ENCODE measurements at regions not wholly inside any gene's neighbourhood (a gene's known extent, or its start where the extent isn't known, plus 50 kb on each side); places are given as distances from the start of the nearest gene placed in this dataset.

- intact Hi-C loops (cut with DNase I) = no loop called here
- DNase-seq = peak in 1 of 10 donors; percentile 65
These were observed 103.8 kb upstream of the MED13L start for GRCh38 chr12:116381240-116381743.

GRCh38 chr12:116381744-116382685 lies 104.5 kb upstream of the MED13L start:
- intact Hi-C loops (cut with DNase I) = no loop called here
- peak in 1 of 10 donors; percentile 29 for DNase-seq

- intact Hi-C loops (cut with DNase I) = no loop called here
- peak in 1 of 10 donors; percentile 22 for DNase-seq
These were observed 105.4 kb upstream of the MED13L start for GRCh38 chr12:116382686-116383530.

GRCh38 chr12:116384175-116384574 lies 106.7 kb upstream of the MED13L start:
- intact Hi-C loops (cut with DNase I) = no loop called here
- peak in 1 of 10 donors; percentile 7 for DNase-seq

- DNase-seq = peak in 1 of 10 donors; percentile 45
- intact Hi-C loops (cut with DNase I) = no loop called here
These were observed 107.4 kb upstream of the MED13L start for GRCh38 chr12:116384691-116385485.

- DNase-seq = peak in 1 of 10 donors; percentile 48
- intact Hi-C loops (cut with DNase I) = no loop called here
These were observed 108.2 kb upstream of the MED13L start for GRCh38 chr12:116385486-116386217.

GRCh38 chr12:116389326-116389725 lies 111.8 kb upstream of the MED13L start:
- intact Hi-C loops (cut with DNase I) = no loop called here
- DNase-seq = peak in 1 of 10 donors; percentile 57

GRCh38 chr12:116389990-116390389 lies 112.5 kb upstream of the MED13L start:
- no peak for DNase-seq
- intact Hi-C loops (cut with DNase I) = no loop called here

GRCh38 chr12:116390401-116391335 lies 113.2 kb upstream of the MED13L start:
- intact Hi-C loops (cut with DNase I) = no loop called here
- DNase-seq = no peak

- DNase-seq = no peak
- intact Hi-C loops (cut with DNase I) = no loop called here
These were observed 114.0 kb upstream of the MED13L start for GRCh38 chr12:116391501-116391900.

- intact Hi-C loops (cut with DNase I) = no loop called here
- DNase-seq = no peak
These were observed 114.6 kb upstream of the MED13L start for GRCh38 chr12:116392061-116392460.

- DNase-seq = no peak
- intact Hi-C loops (cut with DNase I) = no loop called here
These were observed 115.8 kb upstream of the MED13L start for GRCh38 chr12:116393255-116393654.

GRCh38 chr12:116393859-116394650 lies 116.6 kb upstream of the MED13L start:
- DNase-seq = no peak
- intact Hi-C loops (cut with DNase I) = no loop called here

GRCh38 chr12:116395396-116395795 lies 117.9 kb upstream of the MED13L start:
- intact Hi-C loops (cut with DNase I) = no loop called here
- no peak for DNase-seq

GRCh38 chr12:116397148-116397547 lies 119.7 kb upstream of the MED13L start:
- intact Hi-C loops (cut with DNase I) = no loop called here
- peak in 1 of 10 donors; percentile 4 for DNase-seq

- no peak for DNase-seq
- intact Hi-C loops (cut with DNase I) = no loop called here
These were observed 120.7 kb upstream of the MED13L start for GRCh38 chr12:116398193-116398592.

GRCh38 chr12:116399055-116399454 lies 121.6 kb upstream of the MED13L start:
- DNase-seq = no peak
- intact Hi-C loops (cut with DNase I) = no loop called here
